Spinal cord (tissue), 9 donors: ENCODE measurements at regions not wholly inside any gene's neighbourhood (a gene's known extent, or its start where the extent isn't known, plus 50 kb on each side); places are given as distances from the start of the nearest gene placed in this dataset.

Experiments
- DNase-seq, 6 donors: peaks; one replicate each; pipeline versions ENCODE4 v3.0.0 to v3.0.0-alpha.2; 2013 to 2015; ENCODE audit warnings: low spot score in 6 of 6, low read depth in 4 of 6
- H3K27ac ChIP-seq: one replicate; pipeline ENCODE4 v1.5.1; 2013; ENCODE audit warnings: low read depth, low read length, control low read depth
- H3K27me3 ChIP-seq: one replicate; pipeline ENCODE4 v1.6.1; 2013; ENCODE audit warnings: low read length; ENCODE audit not compliant: control insufficient read depth, insufficient read depth
- H3K36me3 ChIP-seq: one replicate; pipeline ENCODE4 v1.6.1; 2013; ENCODE audit warnings: low read length; ENCODE audit not compliant: control insufficient read depth, insufficient read depth
- H3K4me1 ChIP-seq: one replicate; pipeline ENCODE4 v1.6.1; 2013; ENCODE audit warnings: low read length; ENCODE audit not compliant: control insufficient read depth, insufficient read depth
- H3K4me3 ChIP-seq: one replicate; pipeline ENCODE4 v1.5.1; 2013; ENCODE audit warnings: low read depth, low read length, control low read depth
- H3K9me3 ChIP-seq: one replicate; pipeline ENCODE4 v1.6.1; 2013; ENCODE audit warnings: low read length; ENCODE audit not compliant: control insufficient read depth, insufficient read depth
- WGBS: methylation state at CpG from one replicate; pipeline ENCODE4 v1.1.5; 2013; ENCODE audit warnings: missing lambda C conversion rate; ENCODE audit not compliant: insufficient coverage; 5-methylcytosine and 5-hydroxymethylcytosine counted together
- donor health status: healthy.

- no peak for DNase-seq
- H3K4me3 ChIP-seq, result no peak overlapping the region
- no peaks in the 10 kb centered on the region for H3K27me3 ChIP-seq
- WGBS, result 83% methylated on average over 4 of the region's 4 CpGs
- H3K4me1 ChIP-seq, result no peaks in the 10 kb centered on the region
- H3K27ac ChIP-seq, result no peak overlapping the region
- no peaks in the 10 kb centered on the region for H3K9me3 ChIP-seq
- H3K36me3 ChIP-seq, result no peaks in the 10 kb centered on the region
Measured at GRCh38 chr10:62627983-62628382, 176.5 kb upstream of the ADO start.

- H3K27ac ChIP-seq, result no peak overlapping the region
- 73% methylated on average over 1 of the region's 1 CpG for WGBS
- no peak for DNase-seq
- H3K36me3 ChIP-seq, result no peaks in the 10 kb centered on the region
- H3K27me3 ChIP-seq, result no peaks in the 10 kb centered on the region
- H3K4me3 ChIP-seq, result no peak overlapping the region
- H3K9me3 ChIP-seq, result no peaks in the 10 kb centered on the region
- H3K4me1 ChIP-seq, result no peaks in the 10 kb centered on the region
Measured at GRCh38 chr10:62631241-62631640, 173.3 kb upstream of the ADO start.

GRCh38 chr10:62632071-62632809 is 172.3 kb upstream of the ADO start:
- Histone ChIP-seq H3K27ac (no peak overlapping the region), H3K4me1 (no peaks in the 10 kb centered on the region), H3K9me3 (no peaks in the 10 kb centered on the region), H3K36me3 (no peaks in the 10 kb centered on the region), H3K4me3 (no peak overlapping the region), H3K27me3 (no peaks in the 10 kb centered on the region)
- WGBS, result 83% methylated on average over 5 of the region's 12 CpGs
- no peak for DNase-seq

- Histone ChIP-seq H3K4me3 (no peak overlapping the region), H3K27me3 (no peaks in the 10 kb centered on the region), H3K27ac (no peak overlapping the region), H3K4me1 (no peaks in the 10 kb centered on the region), H3K36me3 (no peaks in the 10 kb centered on the region), H3K9me3 (no peaks in the 10 kb centered on the region)
- 60% methylated on average over 1 of the region's 3 CpGs for WGBS
- no peak for DNase-seq
Measured at GRCh38 chr10:62633976-62634375, 170.5 kb upstream of the ADO start.

GRCh38 chr10:62634576-62634975 is 169.9 kb upstream of the ADO start:
- no peak overlapping the region for H3K27ac ChIP-seq
- DNase-seq, result no peak
- H3K4me1 ChIP-seq, result no peaks in the 10 kb centered on the region
- no peak overlapping the region for H3K4me3 ChIP-seq
- H3K36me3 ChIP-seq, result no peaks in the 10 kb centered on the region
- WGBS, result no CpG with 5 or more reads among the region's 2 CpGs
- no peaks in the 10 kb centered on the region for H3K27me3 ChIP-seq
- H3K9me3 ChIP-seq, result no peaks in the 10 kb centered on the region

GRCh38 chr10:62635127-62635526 is 169.4 kb upstream of the ADO start:
- H3K36me3 ChIP-seq, result no peaks in the 10 kb centered on the region
- H3K9me3 ChIP-seq, result no peaks in the 10 kb centered on the region
- no peaks in the 10 kb centered on the region for H3K27me3 ChIP-seq
- no peak for DNase-seq
- H3K27ac ChIP-seq, result no peak overlapping the region
- H3K4me1 ChIP-seq, result no peaks in the 10 kb centered on the region
- no peak overlapping the region for H3K4me3 ChIP-seq
- no CpG with 5 or more reads among the region's 3 CpGs for WGBS

GRCh38 chr10:62636825-62637248 is 167.7 kb upstream of the ADO start:
- Histone ChIP-seq H3K9me3 (no peaks in the 10 kb centered on the region), H3K4me1 (no peaks in the 10 kb centered on the region), H3K4me3 (no peak overlapping the region), H3K36me3 (no peaks in the 10 kb centered on the region), H3K27me3 (no peaks in the 10 kb centered on the region), H3K27ac (no peak overlapping the region)
- 77% methylated on average over 2 of the region's 3 CpGs for WGBS
- DNase-seq, result no peak

GRCh38 chr10:62637249-62638061 is 167.1 kb upstream of the ADO start:
- no peak overlapping the region for H3K27ac ChIP-seq

GRCh38 chr10:62638062-62638477 is 166.4 kb upstream of the ADO start:
- Histone ChIP-seq H3K36me3 (no peaks in the 10 kb centered on the region), H3K9me3 (no peaks in the 10 kb centered on the region), H3K27me3 (no peaks in the 10 kb centered on the region), H3K4me1 (no peaks in the 10 kb centered on the region), H3K27ac (no peak overlapping the region), H3K4me3 (no peak overlapping the region)
- 83% methylated on average over 1 of the region's 7 CpGs for WGBS
- no peak for DNase-seq

More at GRCh38 chr10:62637249-62638061, 167.1 kb upstream of the ADO start:
- H3K9me3 ChIP-seq, result no peaks in the 10 kb centered on the region
- no peaks in the 10 kb centered on the region for H3K36me3 ChIP-seq
- no peaks in the 10 kb centered on the region for H3K27me3 ChIP-seq
- no peak for DNase-seq
- no peak overlapping the region for H3K4me3 ChIP-seq
- WGBS, result 66% methylated on average over 4 of the region's 9 CpGs
- H3K4me1 ChIP-seq, result no peaks in the 10 kb centered on the region

- Histone ChIP-seq H3K27ac (no peak overlapping the region), H3K9me3 (no peaks in the 10 kb centered on the region), H3K4me1 (no peaks in the 10 kb centered on the region), H3K27me3 (no peaks in the 10 kb centered on the region), H3K4me3 (no peak overlapping the region), H3K36me3 (no peaks in the 10 kb centered on the region)
- no peak for DNase-seq
- no CpG with 5 or more reads among the region's 2 CpGs for WGBS
Measured at GRCh38 chr10:62639144-62639543, 165.4 kb upstream of the ADO start.
